ENCODE measurements at regions not wholly inside any gene's neighbourhood (a gene's known extent, or its start where the extent isn't known, plus 50 kb on each side); places are given as distances from the start of the nearest gene placed in this dataset.

- no peaks in the 10 kb centered on the region for H3K9me3 ChIP-seq (ENCODE audit: control insufficient read depth, insufficient read depth, low read length)
- H3F3A ChIP-seq (ENCODE audit: control insufficient read depth, insufficient read depth), result peaks cover 23% of the 10 kb centered on the region
- peak overlapping the region; percentile 90 for H3K4me2 ChIP-seq (ENCODE audit: low read length)
- no peaks in the 10 kb centered on the region for H3K27me3 ChIP-seq (ENCODE audit: control insufficient read depth, low read length)
- peak overlapping the region; percentile 85 for H3K27ac ChIP-seq (ENCODE audit: low read depth, low read length)
- no peak for TF ChIP-seq CTCF (IDR thresholded peaks at IDR 0.05; ENCODE audit: low read depth, low read length, poor library complexity, severe bottlenecking)
- no peak for TF ChIP-seq EZH2phosphoT487 (IDR thresholded peaks at IDR 0.05; ENCODE audit: borderline replicate concordance, low read length)
- no peaks in the 10 kb centered on the region for H4K20me1 ChIP-seq (ENCODE audit: control insufficient read depth, insufficient read depth, low read depth, low read length)
- peaks cover 43% of the 10 kb centered on the region for H3K4me1 ChIP-seq (ENCODE audit: control insufficient read depth, low read length)
- H3K4me3 ChIP-seq (ENCODE audit: low read length), result peak overlapping the region; percentile 76
- no peaks in the 10 kb centered on the region for H3K9me2 ChIP-seq (replicated peaks; ENCODE audit: control insufficient read depth, low read length)
- no peaks in the 10 kb centered on the region for H3K79me2 ChIP-seq (ENCODE audit: control insufficient read depth, low read length)
- no peaks in the 10 kb centered on the region for H3K36me3 ChIP-seq (ENCODE audit: control insufficient read depth, low read length)
These were observed 300.0 kb downstream of the RRAGC start for GRCh38 chr1:38559446-38560165.

- no peaks in the 10 kb centered on the region for H4K20me1 ChIP-seq (ENCODE audit: control insufficient read depth, insufficient read depth, low read depth, low read length)
- no peaks in the 10 kb centered on the region for H3K79me2 ChIP-seq (ENCODE audit: control insufficient read depth, low read length)
- no peaks in the 10 kb centered on the region for H3K9me2 ChIP-seq (replicated peaks; ENCODE audit: control insufficient read depth, low read length)
- H3K27me3 ChIP-seq (ENCODE audit: control insufficient read depth, low read length), result no peaks in the 10 kb centered on the region
- TF ChIP-seq CTCF (IDR thresholded peaks at IDR 0.05; ENCODE audit: low read depth, low read length, poor library complexity, severe bottlenecking), result no peak
- TF ChIP-seq EZH2phosphoT487 (IDR thresholded peaks at IDR 0.05; ENCODE audit: borderline replicate concordance, low read length), result no peak
- peak overlapping the region; percentile 85 for H3K27ac ChIP-seq (ENCODE audit: low read depth, low read length)
- peaks cover 43% of the 10 kb centered on the region for H3K4me1 ChIP-seq (ENCODE audit: control insufficient read depth, low read length)
- peaks cover 23% of the 10 kb centered on the region for H3F3A ChIP-seq (ENCODE audit: control insufficient read depth, insufficient read depth)
- H3K36me3 ChIP-seq (ENCODE audit: control insufficient read depth, low read length), result no peaks in the 10 kb centered on the region
- peak overlapping the region; percentile 90 for H3K4me2 ChIP-seq (ENCODE audit: low read length)
- H3K4me3 ChIP-seq (ENCODE audit: low read length), result peak overlapping the region; percentile 62
- H3K9me3 ChIP-seq (ENCODE audit: control insufficient read depth, insufficient read depth, low read length), result no peaks in the 10 kb centered on the region
These were observed 300.8 kb downstream of the RRAGC start for GRCh38 chr1:38558500-38559445.

GRCh38 chr1:38558055-38558454, 301.5 kb downstream of the RRAGC start:
- Histone ChIP-seq H3K36me3 (ENCODE audit: control insufficient read depth, low read length) (no peaks in the 10 kb centered on the region), H3K27me3 (ENCODE audit: control insufficient read depth, low read length) (no peaks in the 10 kb centered on the region), H3K27ac (ENCODE audit: low read depth, low read length) (peak overlapping the region; percentile 85), H3K79me2 (ENCODE audit: control insufficient read depth, low read length) (no peaks in the 10 kb centered on the region), H3F3A (ENCODE audit: control insufficient read depth, insufficient read depth) (peaks cover 23% of the 10 kb centered on the region), H3K4me1 (ENCODE audit: control insufficient read depth, low read length) (peaks cover 43% of the 10 kb centered on the region), H3K9me3 (ENCODE audit: control insufficient read depth, insufficient read depth, low read length) (no peaks in the 10 kb centered on the region), H3K4me3 (ENCODE audit: low read length) (peak overlapping the region; percentile 62; the same call in 1 of the 2 replicates), H4K20me1 (ENCODE audit: control insufficient read depth, insufficient read depth, low read depth, low read length) (no peaks in the 10 kb centered on the region), H3K9me2 (replicated peaks; ENCODE audit: control insufficient read depth, low read length) (no peaks in the 10 kb centered on the region), H3K4me2 (ENCODE audit: low read length) (peak overlapping the region; percentile 90; the same call in 1 of the 2 replicates)
- TF ChIP-seq EZH2phosphoT487 (IDR thresholded peaks at IDR 0.05; ENCODE audit: borderline replicate concordance, low read length), result no peak
- TF ChIP-seq CTCF (IDR thresholded peaks at IDR 0.05; ENCODE audit: low read depth, low read length, poor library complexity, severe bottlenecking), result no peak

Measured in DOHH2 (cell line).